Right renal pelvis (tissue), 4 donors: ENCODE measurements at regions not wholly inside any gene's neighbourhood (a gene's known extent, or its start where the extent isn't known, plus 50 kb on each side); places are given as distances from the start of the nearest gene placed in this dataset.
"Not testable (repeated sequence)": the region's sequence is repeated elsewhere in the genome, so short reads cannot be mapped to it uniquely, and the experiment has no call there.

Experiments used
- DNase-seq, 4 donors: peaks; one replicate each; pipeline ENCODE4 v3.0.0-alpha.2; 2013; ENCODE audit warnings: low read depth in 4 of 4, low spot score in 3 of 4, missing footprints in 1 of 4

DNA sequence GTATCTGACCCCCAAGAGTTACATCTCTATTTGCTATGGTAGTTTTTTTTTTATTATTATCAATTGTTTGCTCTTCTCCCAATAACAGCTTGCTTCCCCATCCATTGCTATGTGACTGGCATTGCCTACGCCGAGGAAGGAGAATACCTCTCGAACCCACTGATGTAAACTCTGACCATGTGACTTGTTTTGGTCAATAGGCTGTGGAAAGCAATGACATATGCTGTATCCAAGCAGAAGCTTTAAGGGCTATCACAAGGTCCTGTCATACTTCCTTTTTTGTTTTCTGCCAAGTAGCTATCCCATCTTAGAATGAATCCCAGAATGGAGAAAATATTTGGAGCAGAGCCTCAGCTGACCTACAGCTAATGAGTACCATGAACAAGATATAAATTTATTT is 111.0 kb upstream of the FRMD4B start:
- no peak for DNase-seq

DNA sequence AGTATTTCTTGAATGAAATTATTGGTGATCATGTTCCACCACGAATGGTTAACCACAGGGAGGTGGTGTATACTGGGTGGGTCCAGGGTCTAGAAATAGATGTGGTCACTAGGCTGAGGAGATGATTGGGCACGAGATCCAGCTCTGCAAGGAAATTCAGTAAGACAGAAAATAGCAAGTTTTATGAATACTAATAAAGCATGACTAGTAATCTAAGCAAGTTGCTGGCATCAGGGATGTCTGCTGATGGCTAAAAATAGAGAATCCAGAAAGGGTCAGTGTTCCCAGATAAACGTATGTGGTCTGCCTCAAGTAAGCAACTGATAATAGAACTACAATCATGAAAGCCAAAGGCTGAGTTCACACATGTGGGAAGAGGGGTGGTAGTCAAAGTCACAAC is 108.3 kb upstream of the FRMD4B start:
- no peak for DNase-seq

DNA sequence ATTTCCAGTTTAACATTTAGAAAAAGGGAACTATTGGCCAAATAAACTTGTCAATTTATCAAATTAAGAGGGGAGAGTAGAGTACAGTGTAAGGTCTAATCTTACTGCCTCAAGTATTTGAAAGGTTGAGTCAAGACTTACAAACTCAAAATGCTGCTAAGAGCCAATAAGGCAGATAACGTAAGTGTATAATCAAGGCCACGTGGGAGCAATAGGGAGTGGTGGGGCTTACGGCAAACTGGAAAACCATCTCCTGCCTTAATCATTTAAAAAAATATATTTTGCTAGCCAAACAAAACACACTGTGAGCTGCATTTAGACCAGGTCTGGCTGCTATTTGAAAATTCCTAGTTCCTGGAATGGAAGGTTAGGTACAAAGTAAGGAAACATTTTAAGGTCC is 107.3 kb upstream of the FRMD4B start:
- DNase-seq: no peak

GRCh38 chr3:69491975-69492374 is 106.1 kb upstream of the FRMD4B start:
- DNase-seq: no peak

- DNase-seq: no peak
Measured at GRCh38 chr3:69490971-69491370, 105.1 kb upstream of the FRMD4B start.

- DNase-seq: no peak
Measured at GRCh38 chr3:69490235-69490634, 104.3 kb upstream of the FRMD4B start.

DNA sequence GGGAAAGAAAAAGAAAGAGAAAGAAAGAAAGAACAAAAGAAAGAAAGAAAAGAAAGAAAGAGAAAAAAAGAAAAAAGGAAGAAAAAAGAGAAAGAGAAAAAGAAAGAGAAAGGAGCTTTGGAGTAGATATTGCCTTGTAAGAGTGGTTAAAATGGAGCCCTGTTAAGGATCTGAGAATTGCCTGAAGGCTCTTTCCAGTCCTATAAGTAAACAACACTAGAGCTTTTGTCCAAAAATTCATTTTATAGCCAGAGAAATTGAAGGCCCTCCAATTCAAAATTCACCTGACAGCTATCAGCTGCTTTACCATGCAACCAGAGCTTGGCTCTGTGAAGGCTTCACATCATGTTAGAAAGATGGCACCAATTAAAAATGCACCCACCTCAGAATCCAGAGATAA is 102.1 kb upstream of the FRMD4B start:
- no peak for DNase-seq

DNA sequence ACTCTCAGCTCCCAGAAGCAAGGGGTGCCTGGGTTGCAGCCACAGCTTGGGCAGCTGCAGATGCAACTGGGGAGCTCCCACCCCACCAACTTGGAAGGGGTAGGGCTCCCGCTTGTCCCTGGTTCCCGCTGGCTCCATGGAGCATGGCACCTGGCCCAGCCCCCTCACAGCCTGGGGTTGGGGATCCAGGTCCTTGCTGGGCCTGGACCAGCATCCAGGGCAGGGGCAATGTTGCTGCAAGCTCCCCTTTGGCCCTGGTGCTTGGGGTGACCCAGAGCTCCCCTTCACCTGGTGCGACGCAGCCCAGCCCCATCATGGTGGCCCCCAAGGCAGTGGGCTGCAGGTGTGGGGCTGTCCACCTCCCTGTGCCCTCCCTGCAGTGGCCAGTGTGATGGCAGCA is 99.6 kb upstream of the FRMD4B start:
- no peak for DNase-seq

GRCh38 chr3:69484507-69485393 is 98.9 kb upstream of the FRMD4B start:
- no peak for DNase-seq

GRCh38 chr3:69483449-69483848 is 97.6 kb upstream of the FRMD4B start:
- DNase-seq: no peak

GRCh38 chr3:69480986-69481385 is 95.1 kb upstream of the FRMD4B start:
- DNase-seq: not testable (repeated sequence)

GRCh38 chr3:69474186-69474585 is 88.3 kb upstream of the FRMD4B start:
- no peak for DNase-seq

GRCh38 chr3:69472093-69472492 is 86.2 kb upstream of the FRMD4B start:
- DNase-seq: no peak

DNA sequence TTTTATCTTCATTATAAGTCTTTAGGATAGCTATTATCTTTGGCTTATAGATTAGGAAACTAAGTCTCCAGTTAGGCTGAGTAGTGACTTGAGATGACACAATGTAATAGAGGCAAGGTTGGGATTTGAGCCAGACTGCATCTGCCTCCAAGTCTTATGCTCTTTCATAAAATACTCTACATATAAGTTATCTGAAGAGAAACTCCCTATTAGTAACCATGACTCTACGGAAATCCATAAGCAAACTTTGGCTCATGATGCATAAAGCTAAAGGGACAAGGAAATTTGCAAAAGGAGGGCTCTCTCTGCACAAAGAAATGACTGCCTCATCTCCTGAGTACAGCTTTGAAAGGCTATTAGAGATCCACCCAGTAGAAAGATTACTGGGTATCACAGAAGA is 77.6 kb upstream of the FRMD4B start:
- DNase-seq: no peak

- DNase-seq: no peak
Measured at GRCh38 chr3:69462826-69463100, 76.9 kb upstream of the FRMD4B start.

DNA sequence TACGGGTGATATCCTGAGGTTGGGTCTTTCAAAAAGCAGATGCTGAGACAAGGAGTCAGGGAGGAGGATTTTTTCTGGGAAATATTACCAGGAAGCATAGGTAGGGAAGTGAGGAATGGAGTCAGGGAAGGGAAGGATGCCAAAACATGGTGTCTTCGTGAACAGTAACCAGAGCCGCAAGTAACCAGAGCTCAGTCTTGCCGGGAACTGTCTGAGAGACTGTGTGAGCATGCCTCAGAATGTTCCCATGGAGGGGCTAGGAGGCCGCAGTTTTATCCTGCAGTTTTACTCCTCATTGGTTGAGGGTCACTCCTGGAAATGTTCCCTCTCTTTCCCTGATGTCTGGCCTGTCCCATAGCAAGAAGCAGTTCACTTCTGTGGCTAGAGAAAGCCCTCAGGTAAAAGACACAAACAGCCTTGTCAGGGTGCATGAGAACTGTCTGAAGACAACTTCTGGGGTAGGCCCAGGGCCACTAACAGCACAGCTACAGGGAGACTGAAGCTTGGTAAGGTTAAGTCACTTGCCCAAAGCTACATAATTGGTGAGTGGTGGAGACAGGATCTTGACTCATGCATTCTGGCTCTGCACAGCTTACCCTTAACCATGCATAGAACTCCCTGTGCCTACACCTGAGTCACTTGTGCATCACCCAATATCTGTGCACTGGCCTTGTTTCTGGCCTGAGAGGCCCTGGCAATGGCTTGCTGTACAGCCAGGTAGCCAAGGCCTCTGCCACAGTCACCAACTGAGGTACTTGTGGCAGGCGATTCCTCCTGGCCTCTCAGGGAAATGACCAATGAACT is 76.3 kb upstream of the FRMD4B start:
- DNase-seq: no peak

- no peak for DNase-seq
Measured at GRCh38 chr3:69460034-69460433, 74.1 kb upstream of the FRMD4B start.

DNA sequence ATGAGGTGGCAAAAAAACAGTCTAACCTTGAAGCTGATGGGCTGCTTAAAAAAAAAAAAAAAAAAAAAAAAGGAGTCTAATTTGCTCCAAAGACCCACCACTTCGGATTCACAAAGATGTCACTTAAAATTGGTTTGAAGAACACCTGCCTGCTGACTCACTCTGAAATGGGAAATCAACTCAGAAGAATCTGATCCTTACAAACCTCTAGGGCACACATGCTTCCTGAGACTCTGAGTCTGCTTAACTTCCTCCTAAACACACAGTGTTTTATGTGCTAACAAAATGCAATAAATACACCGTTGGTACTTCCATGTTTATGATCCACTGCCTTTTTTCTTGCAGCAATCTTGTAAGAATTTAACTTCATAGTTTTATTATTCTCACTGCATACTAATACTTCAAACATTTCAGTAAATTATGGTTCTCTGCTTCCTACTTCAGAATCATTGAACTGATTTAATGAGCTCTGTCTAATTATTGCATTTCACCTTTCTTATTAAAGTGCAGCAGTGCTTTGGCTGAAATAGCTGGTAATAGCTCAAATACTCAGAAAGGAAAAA is 73.0 kb upstream of the FRMD4B start:
- DNase-seq: no peak

GRCh38 chr3:69456631-69457030 is 70.7 kb upstream of the FRMD4B start:
- no peak for DNase-seq

GRCh38 chr3:69454204-69454787 is 68.4 kb upstream of the FRMD4B start:
- DNase-seq: no peak

- DNase-seq: no peak
Measured at GRCh38 chr3:69452295-69452694, 66.4 kb upstream of the FRMD4B start.
